HG02623 (cell line): ENCODE measurements at regions not wholly inside any gene's neighbourhood (a gene's known extent, or its start where the extent isn't known, plus 50 kb on each side); places are given as distances from the start of the nearest gene placed in this dataset.

ENCODE experiments used
- ATAC-seq: cut with Tn5 transposase; IDR thresholded peaks from one replicate; pipeline ENCODE4 v1.9.1; 2021; ENCODE audit warnings: moderate library complexity; ENCODE audit not compliant: unreplicated experiment

DNA sequence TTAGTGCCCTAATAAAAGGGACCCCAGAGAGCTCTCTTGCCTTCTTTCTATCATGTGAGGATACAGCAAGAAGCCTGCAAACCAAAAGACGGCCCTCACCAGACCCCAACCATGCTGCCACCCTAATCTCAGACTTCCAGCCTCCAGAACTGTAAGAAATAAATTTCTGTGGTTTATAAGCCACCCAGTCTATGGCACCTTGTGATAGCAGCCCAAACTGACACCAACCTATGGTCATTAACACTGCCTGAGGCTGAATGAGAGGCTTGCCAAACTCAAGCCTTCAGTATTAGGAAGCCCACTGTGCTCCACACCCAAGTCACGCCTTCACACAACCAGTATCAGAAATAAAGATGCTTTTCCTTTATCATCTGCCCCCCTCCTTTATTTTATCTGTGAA lies 127.3 kb upstream of the KLF3 start:
- no peak for ATAC-seq

GRCh38 chr4:38537666-38538065 lies 126.3 kb upstream of the KLF3 start:
- no peak for ATAC-seq

- no peak for ATAC-seq
These were observed 125.5 kb upstream of the KLF3 start for GRCh38 chr4:38538517-38538916.

DNA sequence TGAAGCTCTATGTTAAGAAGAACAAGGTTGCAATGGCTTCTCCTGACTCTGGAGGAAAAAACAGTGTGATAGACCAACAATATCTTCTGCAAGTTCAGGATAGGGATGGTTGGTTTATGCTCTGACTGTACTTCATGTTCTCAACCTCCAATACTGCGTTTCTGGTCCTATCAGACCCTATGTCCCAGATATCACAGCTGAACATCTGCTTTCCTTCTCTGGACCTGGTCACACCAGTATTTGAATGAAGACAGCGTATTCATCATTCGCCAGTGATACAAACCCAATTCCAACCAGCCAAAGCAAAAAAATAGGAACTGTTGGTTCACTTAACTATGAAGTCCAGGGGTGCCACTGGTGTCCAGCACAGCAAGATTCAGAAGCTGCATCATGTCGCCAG lies 124.5 kb upstream of the KLF3 start:
- ATAC-seq = no peak

DNA sequence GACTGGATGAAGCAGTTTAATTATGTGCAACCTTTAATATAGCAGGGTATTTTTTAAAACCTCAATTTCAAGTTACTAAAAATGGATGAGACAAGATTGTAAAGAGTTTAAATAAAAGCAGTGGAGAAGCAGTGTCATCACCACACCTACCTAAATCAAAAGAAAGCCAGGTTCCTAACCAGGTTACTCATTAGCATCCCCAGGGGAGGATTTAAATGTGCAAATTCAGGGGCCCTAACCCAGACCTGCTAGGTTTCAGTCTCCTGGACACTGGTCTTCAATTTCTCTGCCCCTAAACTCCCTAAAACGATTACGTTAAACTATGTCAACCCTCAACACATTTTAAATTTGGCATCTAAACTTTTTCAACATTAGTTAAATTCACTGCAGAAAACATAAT lies 116.9 kb upstream of the KLF3 start:
- ATAC-seq = no peak

GRCh38 chr4:38548256-38548655 lies 115.7 kb upstream of the KLF3 start:
- no peak for ATAC-seq

DNA sequence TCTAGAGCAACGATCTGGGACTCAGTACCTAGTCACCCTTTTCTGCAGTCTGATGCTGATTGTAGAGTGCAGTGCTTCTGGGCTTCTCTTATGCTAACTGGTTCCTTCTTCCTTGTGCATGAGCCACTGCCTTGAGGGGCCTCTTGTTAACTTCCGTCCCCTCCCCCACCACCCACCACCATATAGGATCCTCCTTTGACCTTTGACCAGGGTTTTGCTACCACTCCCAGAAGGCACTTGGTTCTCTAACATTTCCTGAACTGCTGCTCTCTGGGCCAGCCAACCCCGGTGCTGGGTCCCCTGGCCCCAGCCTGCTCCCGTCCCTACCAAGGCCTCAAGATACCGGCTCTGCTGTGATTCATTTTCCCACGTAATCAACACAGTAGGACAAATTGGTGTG lies 104.6 kb upstream of the KLF3 start:
- ATAC-seq = no peak

GRCh38 chr4:38560340-38560739 lies 103.7 kb upstream of the KLF3 start:
- ATAC-seq = peak; percentile 13

- peak; percentile 86 for ATAC-seq
These were observed 103.0 kb upstream of the KLF3 start for GRCh38 chr4:38560768-38561558.

- ATAC-seq = no peak
These were observed 101.2 kb upstream of the KLF3 start for GRCh38 chr4:38562751-38563198.

DNA sequence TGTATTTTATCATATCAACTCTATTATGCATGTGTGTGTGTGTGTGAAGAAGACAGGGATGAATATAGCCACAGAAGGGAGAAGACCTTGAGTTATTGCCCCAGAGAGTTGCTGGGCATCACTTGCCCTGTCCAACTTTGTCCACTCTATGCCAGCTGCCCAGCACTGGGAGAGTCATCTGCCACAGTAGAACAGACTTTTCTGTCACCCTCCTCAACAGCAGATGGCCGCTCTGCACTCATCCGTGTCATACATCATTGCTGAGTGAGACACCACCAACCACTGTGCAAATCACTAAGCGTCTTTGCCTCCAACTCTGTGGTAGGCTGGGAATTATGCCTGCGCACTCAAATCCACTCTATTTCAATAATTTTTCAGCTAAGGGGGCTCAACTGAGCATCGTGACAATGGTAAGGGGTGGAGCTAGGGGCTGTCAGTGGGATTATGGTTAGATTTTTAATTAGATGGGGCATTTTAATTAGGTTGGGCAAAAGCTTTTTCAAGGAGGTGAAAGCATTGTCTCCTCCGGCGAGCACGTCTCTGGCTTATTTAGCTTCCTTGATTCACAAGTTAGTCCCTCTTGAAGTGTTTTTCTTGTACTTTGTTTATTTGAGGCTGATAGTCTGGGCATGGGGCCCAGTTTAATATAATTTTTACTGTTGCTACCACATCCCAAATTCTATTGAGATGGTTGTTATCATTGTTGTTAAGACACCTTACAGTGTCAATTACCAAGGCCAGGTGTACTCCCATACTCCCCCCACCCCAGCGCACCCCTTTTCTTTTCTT lies 100.1 kb upstream of the KLF3 start:
- no peak for ATAC-seq

- no peak for ATAC-seq
These were observed 98.5 kb upstream of the KLF3 start for GRCh38 chr4:38565271-38566199.

DNA sequence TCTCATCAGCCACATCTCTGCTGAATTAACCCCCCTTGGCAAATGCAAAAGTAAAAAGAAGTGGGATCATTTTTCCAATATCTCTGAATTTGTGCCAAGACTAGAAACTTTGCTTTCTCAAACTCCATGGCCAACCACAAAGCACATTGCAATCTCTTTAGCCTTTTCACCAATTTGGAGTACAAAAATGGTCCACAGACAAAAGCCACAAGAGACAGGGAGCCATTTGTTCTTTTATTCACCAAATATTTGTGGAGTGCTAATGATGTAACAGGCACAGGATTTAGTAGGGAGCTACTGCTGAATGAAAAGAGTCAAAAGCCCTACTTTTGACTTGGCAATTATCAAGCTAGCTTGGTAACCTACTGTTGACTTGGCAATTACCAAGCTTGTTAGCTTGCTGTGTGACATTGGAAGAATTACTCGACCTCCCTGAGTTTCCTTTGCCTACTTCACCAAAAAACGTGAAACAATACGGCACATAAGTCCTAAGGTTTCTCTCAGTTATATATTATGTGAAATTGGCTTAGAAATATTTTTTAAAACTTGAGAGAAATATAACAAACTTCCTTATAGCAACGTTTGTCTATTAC lies 97.1 kb upstream of the KLF3 start:
- ATAC-seq = no peak

- no peak for ATAC-seq
These were observed 96.5 kb upstream of the KLF3 start for GRCh38 chr4:38567457-38567856.

GRCh38 chr4:38568768-38569167 lies 95.2 kb upstream of the KLF3 start:
- no peak for ATAC-seq

- no peak for ATAC-seq
These were observed 93.2 kb upstream of the KLF3 start for GRCh38 chr4:38570647-38571276.

- no peak for ATAC-seq
These were observed 91.2 kb upstream of the KLF3 start for GRCh38 chr4:38572793-38573192.

- ATAC-seq = no peak
These were observed 89.3 kb upstream of the KLF3 start for GRCh38 chr4:38574559-38575333.

GRCh38 chr4:38576767-38577166 lies 87.2 kb upstream of the KLF3 start:
- ATAC-seq = no peak

GRCh38 chr4:38577462-38577861 lies 86.5 kb upstream of the KLF3 start:
- no peak for ATAC-seq
